Mucosa of descending colon (tissue), 3 donors: ENCODE measurements at regions not wholly inside any gene's neighbourhood (a gene's known extent, or its start where the extent isn't known, plus 50 kb on each side); places are given as distances from the start of the nearest gene placed in this dataset.

Source experiments
- ATAC-seq: fragments of 200-7000 bp; cut with Tn5 transposase; one replicate; pipeline ENCODE4 v1.9.1; 2020; ENCODE audit warnings: mild to moderate bottlenecking, moderate library complexity
- DNase-seq, 3 donors: peaks; one replicate each; pipeline ENCODE4 v3.0.0-alpha.2; 2020
- H3K36me3 ChIP-seq: fragments of 200-600 bp; one replicate; pipeline ENCODE4 v1.8.0; 2021; ENCODE audit warnings: low read depth, mild to moderate bottlenecking
- H3K4me1 ChIP-seq: fragments of 200-600 bp; one replicate; pipeline ENCODE4 v1.8.0; 2021; ENCODE audit warnings: low read depth, mild to moderate bottlenecking
- H3K4me3 ChIP-seq: fragments of 200-600 bp; one replicate; pipeline ENCODE4 v1.8.0; 2021; ENCODE audit warnings: mild to moderate bottlenecking
- H3K9me3 ChIP-seq: fragments of 200-600 bp; one replicate; pipeline ENCODE4 v1.8.0; 2021; ENCODE audit warnings: mild to moderate bottlenecking
- intact Hi-C, 2 donors: fragments of 100-400 bp; cut with DNase I in 1 of 2; cut with micrococcal nuclease in 1 of 2; formaldehyde crosslinking; loops; one replicate each; pipeline versions ENCODE4 v1.11.0 to v1.11.1; 2022; cut with DNase I, micrococcal nuclease
- TF ChIP-seq, protein P1 (sequence below): fragments of 200-600 bp; IDR thresholded peaks from one replicate; pipeline ENCODE4 v1.8.0; 2022; ENCODE audit warnings: antibody characterized with exemption, mild to moderate bottlenecking
- donor health status: DM: no; HTN: no; CAD: no; lungs with moderate emphysema.
- donor health status: DM: no; HTN: no; CAD: no.
- donor health status: DM: no; HTN: yes; CAD: no.

DNA sequence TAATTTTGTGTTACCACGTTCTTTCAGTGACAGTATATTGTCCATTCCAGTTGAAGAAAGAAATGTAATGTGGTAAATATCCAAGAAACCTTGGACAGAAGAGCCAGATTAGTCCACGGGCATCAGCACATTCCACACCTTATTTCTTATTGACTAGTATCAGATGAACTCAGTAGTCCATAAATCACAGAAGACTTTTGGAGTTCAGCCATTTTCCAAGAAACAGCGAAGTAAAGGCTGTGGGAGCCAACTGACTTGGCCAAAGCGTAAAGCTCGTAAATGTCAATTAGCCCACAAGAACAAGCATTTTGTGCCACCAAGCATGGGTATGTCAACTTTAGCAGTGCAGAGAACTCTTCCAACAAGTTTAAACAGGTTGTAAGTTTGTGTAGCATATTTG is 60.2 kb upstream of the STARD4 start:
- no peaks in the 10 kb centered on the region for H3K36me3 ChIP-seq
- H3K4me1 ChIP-seq = no peaks in the 10 kb centered on the region
- H3K9me3 ChIP-seq = no peaks in the 10 kb centered on the region
- TF ChIP-seq, protein P1, sequence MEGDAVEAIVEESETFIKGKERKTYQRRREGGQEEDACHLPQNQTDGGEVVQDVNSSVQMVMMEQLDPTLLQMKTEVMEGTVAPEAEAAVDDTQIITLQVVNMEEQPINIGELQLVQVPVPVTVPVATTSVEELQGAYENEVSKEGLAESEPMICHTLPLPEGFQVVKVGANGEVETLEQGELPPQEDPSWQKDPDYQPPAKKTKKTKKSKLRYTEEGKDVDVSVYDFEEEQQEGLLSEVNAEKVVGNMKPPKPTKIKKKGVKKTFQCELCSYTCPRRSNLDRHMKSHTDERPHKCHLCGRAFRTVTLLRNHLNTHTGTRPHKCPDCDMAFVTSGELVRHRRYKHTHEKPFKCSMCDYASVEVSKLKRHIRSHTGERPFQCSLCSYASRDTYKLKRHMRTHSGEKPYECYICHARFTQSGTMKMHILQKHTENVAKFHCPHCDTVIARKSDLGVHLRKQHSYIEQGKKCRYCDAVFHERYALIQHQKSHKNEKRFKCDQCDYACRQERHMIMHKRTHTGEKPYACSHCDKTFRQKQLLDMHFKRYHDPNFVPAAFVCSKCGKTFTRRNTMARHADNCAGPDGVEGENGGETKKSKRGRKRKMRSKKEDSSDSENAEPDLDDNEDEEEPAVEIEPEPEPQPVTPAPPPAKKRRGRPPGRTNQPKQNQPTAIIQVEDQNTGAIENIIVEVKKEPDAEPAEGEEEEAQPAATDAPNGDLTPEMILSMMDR = no peak
- DNase-seq = no peak
- intact Hi-C loops = no loop called here
- no peak overlapping the region for H3K4me3 ChIP-seq
- no peak for ATAC-seq

DNA sequence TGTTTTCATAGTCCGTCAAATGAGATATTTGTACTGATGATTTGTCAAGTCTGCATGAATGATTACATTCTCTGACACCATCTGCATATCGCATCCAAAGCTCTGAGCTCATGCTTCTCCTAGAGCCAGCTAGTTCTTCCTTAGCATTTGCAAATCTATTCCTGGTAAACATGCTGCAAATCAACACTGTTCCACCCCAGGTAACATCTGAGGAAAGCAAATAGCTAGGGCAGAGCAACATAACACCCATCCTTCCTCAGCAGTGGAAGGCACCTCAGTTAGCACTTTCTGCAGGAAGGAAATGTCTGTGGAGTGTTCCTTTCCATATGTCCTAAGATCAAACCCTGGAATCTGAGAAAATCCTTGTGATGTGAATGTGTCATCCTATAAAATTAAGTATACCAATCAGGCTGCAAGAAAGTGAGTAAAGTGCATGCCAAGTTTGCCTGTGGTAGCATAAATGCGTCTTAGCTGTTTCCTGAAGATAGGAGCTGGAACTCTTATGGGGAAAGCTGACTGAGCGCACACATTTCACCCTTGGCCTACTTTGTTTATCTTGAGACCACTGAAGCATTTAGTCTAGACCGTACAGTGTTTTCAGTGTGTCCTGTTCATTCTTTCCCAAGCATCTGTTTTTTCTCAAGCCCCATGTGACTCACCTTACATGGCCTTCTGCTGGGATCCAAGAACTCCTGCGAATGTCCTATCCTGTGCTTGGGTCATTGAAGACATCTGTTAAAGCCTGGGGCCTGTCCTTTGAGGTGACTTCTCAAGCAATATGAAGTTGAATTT is 50.9 kb upstream of the STARD4 start:
- TF ChIP-seq, protein P1 = no peak

DNA sequence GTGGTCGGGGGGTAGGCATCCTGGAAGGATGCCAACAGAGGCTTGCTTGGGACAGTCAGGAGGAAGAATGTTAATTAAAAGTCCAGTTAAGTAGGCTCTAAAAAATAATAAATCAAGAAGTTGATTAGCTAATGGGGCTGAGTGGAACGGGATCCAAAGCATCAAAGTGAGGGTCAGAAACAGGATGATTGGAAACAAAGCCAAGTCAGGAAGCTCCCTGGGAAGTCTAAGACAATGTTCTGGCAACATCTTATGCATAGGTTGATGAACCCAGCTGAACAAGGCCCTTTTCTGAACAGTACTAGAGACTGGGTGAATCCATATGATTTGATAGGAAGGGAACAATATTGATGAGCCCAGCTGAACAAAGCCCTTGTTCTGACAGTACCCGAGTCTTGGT is 50.2 kb upstream of the STARD4 start:
- H3K4me3 ChIP-seq = no peak overlapping the region
- H3K36me3 ChIP-seq = no peaks in the 10 kb centered on the region
- no peaks in the 10 kb centered on the region for H3K9me3 ChIP-seq
- TF ChIP-seq, protein P1 = no peak
- DNase-seq = no peak
- intact Hi-C loops = no loop called here
- no peak for ATAC-seq
- H3K4me1 ChIP-seq = no peaks in the 10 kb centered on the region

More for the DNA sequence above, 50.9 kb upstream of the STARD4 start:
- H3K36me3 ChIP-seq = no peaks in the 10 kb centered on the region
- intact Hi-C loops = no loop called here
- no peaks in the 10 kb centered on the region for H3K4me1 ChIP-seq
- H3K9me3 ChIP-seq = no peaks in the 10 kb centered on the region
- no peak for DNase-seq
- no peak for ATAC-seq
- H3K4me3 ChIP-seq = no peak overlapping the region
